Naive thymus-derived CD8-positive, alpha-beta T cell (primary cell): ENCODE measurements at regions not wholly inside any gene's neighbourhood (a gene's known extent, or its start where the extent isn't known, plus 50 kb on each side); places are given as distances from the start of the nearest gene placed in this dataset.

ENCODE experiments used
- ATAC-seq, 2 donors: fragments of 150-1000 bp; cut with Tn5 transposase in 1 of 2; sonication (Bioruptor Pico), chemical (Tn5 transposase) in 1 of 2; 1 replicate in 1 of 2; 2 replicates in 1 of 2; pipeline ENCODE4 v1.10.0; 2021; ENCODE audit warnings: mild to moderate bottlenecking in 2 of 2, moderate library complexity in 2 of 2
- POLR2A ChIA-PET: fragments of 350-600 bp; sonication (Branson Sonifier 250); formaldehyde crosslinking; loops from one replicate; lab custom pipeline; 2021; ENCODE audit warnings: antibody characterized with exemption; lab: Charles Lee
- DNase-seq, 10 donors: peaks; one replicate each; pipeline versions ENCODE4 v3.0.0 to v3.0.0-alpha.2; 2020 to 2022
- H3K27ac Mint-ChIP-seq, 10 donors: one replicate each; pipeline ENCODE4 v1.8.0; 2020 to 2022; ENCODE audit warnings: mild to moderate bottlenecking in 10 of 10, mixed read lengths in 10 of 10, moderate library complexity in 4 of 10, inconsistent platforms in 1 of 10
- H3K27me3 Mint-ChIP-seq, 5 donors: one replicate each; pipeline ENCODE4 v1.8.0; 2021 to 2022; ENCODE audit warnings: mixed read lengths in 5 of 5
- H3K36me3 Mint-ChIP-seq, 3 donors: one replicate each; pipeline ENCODE4 v1.8.0; 2020 to 2022; ENCODE audit warnings: mixed read lengths in 3 of 3, mild to moderate bottlenecking in 2 of 3, inconsistent platforms in 1 of 3
- H3K4me1 Mint-ChIP-seq, 4 donors: one replicate each; pipeline ENCODE4 v1.8.0; 2021 to 2022; ENCODE audit warnings: mixed read lengths in 4 of 4
- H3K4me3 Mint-ChIP-seq, 10 donors: one replicate each; pipeline ENCODE4 v1.8.0; 2020 to 2022; ENCODE audit warnings: mild to moderate bottlenecking in 10 of 10, mixed read lengths in 10 of 10, moderate library complexity in 6 of 10, inconsistent platforms in 1 of 10
- H3K9me3 Mint-ChIP-seq, 9 donors: one replicate each; pipeline ENCODE4 v1.8.0; 2020 to 2022; ENCODE audit warnings: mixed read lengths in 9 of 9, mild to moderate bottlenecking in 3 of 9, inconsistent platforms in 1 of 9, moderate library complexity in 1 of 9

GRCh38 chr4:180217070-180217469, 2026.1 kb upstream of the TENM3 start:
- Mint-ChIP-seq H3K27ac (peak overlapping the region in 1 of 10 donors; percentile 60), H3K4me3 (no peak overlapping the region), H3K27me3 (no peaks in the 10 kb centered on the region), H3K9me3 (peaks cover 0 to 12% (median 2%) of the 10 kb centered on the region in 9 donors), H3K4me1 (peaks cover 0 to 2% (median 0%) of the 10 kb centered on the region in 4 donors), H3K36me3 (no peaks in the 10 kb centered on the region)
- POLR2A ChIA-PET = no interaction called here
- DNase-seq = no peak
- ATAC-seq = no peak

DNA sequence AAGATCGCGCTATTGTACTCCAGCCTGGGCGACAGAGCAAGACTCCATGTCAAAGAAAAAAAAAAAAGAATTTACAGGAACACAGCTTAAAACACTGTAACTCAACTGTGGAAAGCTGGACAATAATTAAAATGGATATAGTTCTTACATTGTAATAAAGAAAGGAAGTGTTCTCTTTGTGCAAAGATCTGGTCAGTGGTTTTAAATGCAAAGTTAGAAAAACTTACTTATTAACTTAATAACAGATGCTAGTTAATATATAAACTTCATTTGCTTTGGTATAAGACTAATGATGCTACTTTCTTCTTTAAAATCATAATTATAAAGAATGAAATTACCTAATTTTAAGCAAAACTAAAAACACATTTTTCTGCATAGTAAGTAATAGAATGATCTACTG, 2024.1 kb upstream of the TENM3 start:
- H3K9me3 Mint-ChIP-seq = peaks cover 0 to 19% (median 4%) of the 10 kb centered on the region in 9 donors
- no peaks in the 10 kb centered on the region for H3K27me3 Mint-ChIP-seq
- H3K36me3 Mint-ChIP-seq = peaks cover 0 to 2% (median 0%) of the 10 kb centered on the region in 3 donors
- no peak overlapping the region for H3K4me3 Mint-ChIP-seq
- DNase-seq (no peak), ATAC-seq (no peak)
- peaks cover 0 to 5% (median under 1%) of the 10 kb centered on the region in 4 donors for H3K4me1 Mint-ChIP-seq
- H3K27ac Mint-ChIP-seq = no peak overlapping the region
- POLR2A ChIA-PET = no interaction called here

DNA sequence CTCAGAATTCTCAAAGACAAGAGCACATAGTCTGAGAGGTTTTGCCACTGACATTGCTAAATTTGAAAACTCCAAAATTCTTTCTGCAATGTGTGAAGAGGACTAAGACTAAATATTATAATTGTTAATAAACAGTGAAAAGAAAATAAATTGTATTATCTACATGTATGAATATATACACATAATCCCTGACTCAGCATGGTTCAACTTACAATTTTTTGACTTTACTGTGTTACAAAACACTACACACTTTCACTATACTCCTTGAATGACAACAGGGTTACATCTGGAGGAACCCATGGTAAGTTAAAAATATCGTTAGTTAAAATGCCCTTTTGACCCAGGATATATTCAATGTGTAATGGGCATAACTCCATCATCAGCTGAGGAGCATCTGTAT, 2017.2 kb upstream of the TENM3 start:
- no peak for DNase-seq
- Mint-ChIP-seq H3K27me3 (no peaks in the 10 kb centered on the region), H3K4me1 (peaks cover 0 to 8% (median 0%) of the 10 kb centered on the region in 4 donors), H3K4me3 (no peak overlapping the region), H3K9me3 (peaks cover 0 to 11% (median 0%) of the 10 kb centered on the region in 9 donors), H3K27ac (no peak overlapping the region), H3K36me3 (peaks cover 0 to 2% (median 0%) of the 10 kb centered on the region in 3 donors)
- POLR2A ChIA-PET = no interaction called here
- ATAC-seq = no peak

GRCh38 chr4:180234730-180235129, 2008.5 kb upstream of the TENM3 start:
- ATAC-seq (no peak), DNase-seq (no peak)
- H3K9me3 Mint-ChIP-seq = peaks cover 0 to 2% (median 0%) of the 10 kb centered on the region in 9 donors
- peaks cover 0 to 5% (median 0%) of the 10 kb centered on the region in 3 donors for H3K36me3 Mint-ChIP-seq
- H3K4me3 Mint-ChIP-seq = no peak overlapping the region
- POLR2A ChIA-PET = no interaction called here
- H3K27ac Mint-ChIP-seq = no peak overlapping the region
- no peaks in the 10 kb centered on the region for H3K27me3 Mint-ChIP-seq
- H3K4me1 Mint-ChIP-seq = no peaks in the 10 kb centered on the region

GRCh38 chr4:180240670-180241069, 2002.5 kb upstream of the TENM3 start:
- Mint-ChIP-seq H3K27ac (no peak overlapping the region), H3K36me3 (peaks cover 0 to 5% (median 0%) of the 10 kb centered on the region in 3 donors)

DNA sequence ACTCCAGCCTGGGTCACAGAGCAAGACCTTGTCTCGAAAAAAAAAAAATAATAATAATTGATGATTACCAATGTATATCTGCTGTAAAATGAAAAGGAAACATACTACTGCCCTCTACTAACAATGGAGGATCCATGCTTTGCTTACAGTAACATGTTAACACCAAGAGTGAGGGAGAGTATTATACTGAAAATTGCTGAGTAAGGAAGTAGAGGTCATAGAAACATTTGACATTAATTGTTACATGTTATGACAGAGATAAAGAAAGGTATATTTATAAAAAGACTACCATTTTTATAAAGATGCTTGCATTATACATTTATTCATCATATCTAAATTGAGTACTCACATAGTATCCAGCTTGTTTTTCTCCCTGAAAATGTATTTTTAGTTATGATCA, 1989.8 kb upstream of the TENM3 start:
- Mint-ChIP-seq H3K4me3 (no peak overlapping the region), H3K27me3 (no peaks in the 10 kb centered on the region), H3K36me3 (no peaks in the 10 kb centered on the region), H3K27ac (no peak overlapping the region), H3K9me3 (peaks cover 0 to 4% (median 0%) of the 10 kb centered on the region in 9 donors), H3K4me1 (no peaks in the 10 kb centered on the region)
- POLR2A ChIA-PET = no interaction called here
- DNase-seq = no peak
- no peak for ATAC-seq

More at GRCh38 chr4:180240670-180241069, 2002.5 kb upstream of the TENM3 start:
- Mint-ChIP-seq H3K4me1 (peaks cover 0 to 14% (median 7%) of the 10 kb centered on the region in 4 donors), H3K27me3 (no peaks in the 10 kb centered on the region), H3K4me3 (no peak overlapping the region), H3K9me3 (peaks cover 0 to 6% (median 2%) of the 10 kb centered on the region in 9 donors)
- POLR2A ChIA-PET = no interaction called here
- ATAC-seq (no peak), DNase-seq (no peak)

DNA sequence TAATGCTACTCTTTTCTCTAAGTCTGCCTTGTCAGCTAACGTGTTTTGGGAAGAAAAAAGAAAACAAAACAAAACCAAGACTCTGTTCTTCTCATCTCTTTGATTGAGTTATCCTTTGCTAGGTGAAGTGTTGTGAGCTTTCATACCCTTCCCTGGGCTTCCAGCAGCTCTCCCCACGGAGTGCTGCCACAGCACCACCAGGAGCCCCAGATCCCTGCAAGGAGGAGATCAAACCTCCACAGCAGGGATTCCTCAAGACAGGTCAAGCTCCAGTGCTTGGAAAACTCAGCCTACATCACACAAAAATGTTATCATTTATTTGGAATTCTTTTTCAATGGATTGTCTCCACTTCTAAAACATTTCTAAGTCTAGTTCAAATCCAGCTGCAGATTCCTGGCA, 1981.9 kb upstream of the TENM3 start:
- POLR2A ChIA-PET = no interaction called here
- Mint-ChIP-seq H3K9me3 (peaks cover 0 to 3% (median 0%) of the 10 kb centered on the region in 9 donors), H3K27ac (no peak overlapping the region), H3K36me3 (no peaks in the 10 kb centered on the region), H3K4me3 (no peak overlapping the region), H3K27me3 (no peaks in the 10 kb centered on the region), H3K4me1 (no peaks in the 10 kb centered on the region)
- ATAC-seq (no peak), DNase-seq (no peak)

GRCh38 chr4:180280076-180280475, 1963.1 kb upstream of the TENM3 start:
- DNase-seq = no peak
- no peak for ATAC-seq
- Mint-ChIP-seq H3K27me3 (no peaks in the 10 kb centered on the region), H3K27ac (no peak overlapping the region), H3K9me3 (peaks cover 0 to 14% (median 0%) of the 10 kb centered on the region in 9 donors), H3K4me1 (peaks cover 0 to 6% (median 0%) of the 10 kb centered on the region in 4 donors), H3K4me3 (no peak overlapping the region), H3K36me3 (no peaks in the 10 kb centered on the region)
- POLR2A ChIA-PET = no interaction called here

GRCh38 chr4:180280726-180281297, 1962.4 kb upstream of the TENM3 start:
- Mint-ChIP-seq H3K36me3 (no peaks in the 10 kb centered on the region), H3K4me3 (no peak overlapping the region), H3K27ac (no peak overlapping the region), H3K4me1 (peaks cover 0 to 3% (median 0%) of the 10 kb centered on the region in 4 donors), H3K27me3 (no peaks in the 10 kb centered on the region), H3K9me3 (peaks cover 0 to 11% (median 0%) of the 10 kb centered on the region in 9 donors)
- DNase-seq = no peak
- POLR2A ChIA-PET = no interaction called here
- ATAC-seq = no peak

DNA sequence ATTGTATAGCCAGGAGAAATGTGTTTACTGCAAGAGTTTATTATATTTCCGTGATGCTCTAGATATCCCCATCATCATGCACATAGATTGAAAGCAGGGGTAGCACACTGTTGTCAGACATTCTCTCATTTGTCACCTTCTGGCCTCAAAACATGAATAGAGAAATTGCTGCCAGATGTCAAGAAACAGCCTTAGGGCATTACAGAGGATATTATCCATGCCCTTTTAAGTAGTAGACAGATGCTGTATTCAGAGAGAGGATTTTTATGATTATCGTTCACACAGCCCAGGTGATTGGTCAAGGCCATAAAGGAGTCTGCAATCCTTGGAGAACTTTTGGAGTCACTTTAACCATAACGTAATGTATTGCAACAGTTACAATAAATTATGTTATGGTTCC, 1961.5 kb upstream of the TENM3 start:
- Mint-ChIP-seq H3K4me3 (no peak overlapping the region), H3K27me3 (no peaks in the 10 kb centered on the region), H3K27ac (no peak overlapping the region), H3K9me3 (peaks cover 0 to 6% (median 0%) of the 10 kb centered on the region in 9 donors), H3K36me3 (no peaks in the 10 kb centered on the region), H3K4me1 (no peaks in the 10 kb centered on the region)
- POLR2A ChIA-PET = no interaction called here
- DNase-seq = no peak
- ATAC-seq = no peak

DNA sequence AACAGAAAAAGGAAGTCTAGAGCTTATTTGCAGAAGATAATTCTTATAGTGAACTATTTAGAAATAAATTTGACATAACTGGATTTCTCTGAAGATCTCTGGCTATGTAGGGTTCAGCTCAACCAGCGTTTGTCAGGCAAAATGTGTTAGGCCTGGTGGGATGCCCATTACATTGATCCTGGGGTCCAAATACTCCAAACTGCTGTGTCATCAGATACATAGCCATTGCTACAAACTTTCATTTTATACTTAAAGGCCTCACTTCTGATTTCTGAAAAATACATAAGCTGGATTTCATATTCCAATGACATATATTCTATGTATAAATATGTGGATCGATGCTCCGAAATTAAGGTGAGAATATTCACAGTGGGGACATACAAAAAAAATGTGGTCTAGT, 1958.9 kb upstream of the TENM3 start:
- ATAC-seq = no peak
- H3K9me3 Mint-ChIP-seq = peaks cover 0 to 3% (median 0%) of the 10 kb centered on the region in 9 donors
- no peak overlapping the region for H3K4me3 Mint-ChIP-seq
- DNase-seq = no peak
- no peak overlapping the region for H3K27ac Mint-ChIP-seq
- no peaks in the 10 kb centered on the region for H3K4me1 Mint-ChIP-seq
- H3K27me3 Mint-ChIP-seq = no peaks in the 10 kb centered on the region
- no peaks in the 10 kb centered on the region for H3K36me3 Mint-ChIP-seq
- POLR2A ChIA-PET = no interaction called here

DNA sequence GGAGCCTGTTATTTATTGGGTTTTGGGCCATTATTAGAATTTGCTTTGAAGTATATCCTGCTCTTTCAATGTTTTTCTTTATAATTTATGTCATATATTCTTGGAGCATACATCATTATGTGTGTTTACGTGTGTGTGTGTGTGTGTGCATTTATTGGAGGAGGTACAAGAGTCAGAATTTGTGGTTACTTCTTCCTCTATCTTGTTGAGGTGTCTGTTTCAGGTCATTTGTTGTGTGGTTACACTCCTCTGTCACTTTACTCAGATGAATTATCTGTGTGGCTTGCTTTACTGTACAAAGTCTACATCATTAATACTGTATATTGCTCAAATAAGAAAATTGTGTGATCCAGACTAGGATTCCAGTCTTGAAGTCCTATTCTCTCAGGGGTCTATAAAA, 1957.4 kb upstream of the TENM3 start:
- DNase-seq (no peak), ATAC-seq (no peak)
- Mint-ChIP-seq H3K9me3 (peaks cover 0 to 3% (median 0%) of the 10 kb centered on the region in 9 donors), H3K4me1 (no peaks in the 10 kb centered on the region), H3K36me3 (no peaks in the 10 kb centered on the region), H3K4me3 (no peak overlapping the region), H3K27ac (no peak overlapping the region), H3K27me3 (no peaks in the 10 kb centered on the region)
- POLR2A ChIA-PET = no interaction called here

DNA sequence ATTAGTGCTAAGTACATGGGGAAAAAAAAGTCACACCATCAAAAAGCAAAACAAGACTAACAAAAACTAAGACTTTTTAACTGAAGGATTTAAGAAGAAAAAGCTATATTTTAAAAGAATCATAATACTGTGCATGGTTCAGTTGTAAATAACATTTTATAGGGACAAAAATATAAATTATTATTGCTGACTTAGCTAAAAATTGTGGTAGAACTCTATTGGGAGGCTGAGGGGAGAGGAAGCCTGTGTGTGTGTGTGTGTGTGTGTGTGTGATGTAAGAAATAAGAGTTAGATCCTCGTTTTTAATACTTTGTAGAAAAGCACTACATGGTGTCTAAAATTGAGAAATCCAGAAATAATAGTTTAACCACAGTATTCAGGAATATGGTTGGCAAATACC, 1950.9 kb upstream of the TENM3 start:
- no peaks in the 10 kb centered on the region for H3K27me3 Mint-ChIP-seq
- POLR2A ChIA-PET = interaction anchor here (0.7 kb wide), 1 partner anchor 16 kb away, joined by 6 read pairs; no protein-coding TSS in a partner anchor
- no peak for ATAC-seq

More for the DNA sequence above, 1950.9 kb upstream of the TENM3 start:
- peaks cover 0 to 7% (median 0%) of the 10 kb centered on the region in 9 donors for H3K9me3 Mint-ChIP-seq
- no peaks in the 10 kb centered on the region for H3K36me3 Mint-ChIP-seq
- DNase-seq = no peak
- no peak overlapping the region for H3K27ac Mint-ChIP-seq
- no peaks in the 10 kb centered on the region for H3K4me1 Mint-ChIP-seq
- no peak overlapping the region for H3K4me3 Mint-ChIP-seq
